ENCODE measurements at regions not wholly inside any gene's neighbourhood (a gene's known extent, or its start where the extent isn't known, plus 50 kb on each side); places are given as distances from the start of the nearest gene placed in this dataset.

DNA sequence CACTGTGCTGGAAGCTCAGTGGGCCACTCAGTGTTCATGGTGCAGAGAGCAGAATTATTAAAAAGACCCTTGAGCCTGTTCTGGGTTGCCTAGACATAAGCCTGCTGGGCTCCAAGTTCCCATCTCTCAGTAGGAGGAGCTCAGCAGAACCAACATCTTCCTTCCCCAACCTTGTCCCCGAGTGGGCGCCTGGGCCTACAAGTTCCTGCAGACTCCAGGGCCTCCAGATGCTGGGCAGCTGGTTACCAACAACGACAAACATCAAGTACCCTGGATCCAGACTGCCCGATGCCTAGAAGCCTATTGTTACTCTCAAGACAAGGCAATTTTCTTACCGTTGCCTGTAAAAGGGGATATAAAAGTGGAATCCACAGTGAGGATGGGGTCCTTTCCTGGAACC is 214.2 kb downstream of the HAUS1 start:
- no peak for DNase-seq
- H3K4me3 ChIP-seq (ENCODE audit: low read length) = no peak overlapping the region
- H3K9me3 ChIP-seq (replicated peaks; ENCODE audit: control insufficient read depth, low read depth, low read length) = no peaks in the 10 kb centered on the region
- 100% methylated on average over 2 of the region's 5 CpGs for WGBS (ENCODE audit: insufficient coverage)
- H3K4me1 ChIP-seq (ENCODE audit: control insufficient read depth, insufficient read depth, low read length) = no peaks in the 10 kb centered on the region
- no peak overlapping the region for H3K27ac ChIP-seq (ENCODE audit: low read length)
- peaks cover 4% of the 10 kb centered on the region for H3K27me3 ChIP-seq (ENCODE audit: control insufficient read depth, insufficient read depth, low read length)
- H3K36me3 ChIP-seq (ENCODE audit: control insufficient read depth, insufficient read depth, low read length) = no peaks in the 10 kb centered on the region

DNA sequence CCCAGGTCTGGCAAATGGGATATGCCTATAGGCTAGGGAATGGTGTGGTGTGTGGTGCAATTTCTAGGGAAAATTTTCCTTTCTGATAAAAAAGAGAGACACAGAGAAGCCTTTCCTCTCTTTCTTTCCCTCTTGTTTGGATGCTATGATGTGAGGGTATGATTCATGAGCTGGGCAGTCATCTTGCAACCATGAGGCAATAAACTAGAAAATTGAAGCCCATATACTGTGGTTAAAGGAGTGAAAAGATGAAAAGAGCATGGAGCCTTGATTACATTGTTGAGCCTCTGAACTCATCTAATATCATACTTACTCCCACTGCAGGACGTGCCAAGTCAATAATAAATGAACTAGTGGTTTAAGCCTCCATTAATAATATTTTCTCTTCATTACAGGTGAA is 215.6 kb downstream of the HAUS1 start:
- H3K27ac ChIP-seq (ENCODE audit: low read length) = no peak overlapping the region
- no peaks in the 10 kb centered on the region for H3K36me3 ChIP-seq (ENCODE audit: control insufficient read depth, insufficient read depth, low read length)
- no peak for DNase-seq
- peaks cover 4% of the 10 kb centered on the region for H3K27me3 ChIP-seq (ENCODE audit: control insufficient read depth, insufficient read depth, low read length)
- no peak overlapping the region for H3K4me3 ChIP-seq (ENCODE audit: low read length)
- no CpG with 5 or more reads among the region's 1 CpG for WGBS (ENCODE audit: insufficient coverage)
- peaks cover 2% of the 10 kb centered on the region for H3K4me1 ChIP-seq (ENCODE audit: control insufficient read depth, insufficient read depth, low read length)
- no peaks in the 10 kb centered on the region for H3K9me3 ChIP-seq (replicated peaks; ENCODE audit: control insufficient read depth, low read depth, low read length)

DNA sequence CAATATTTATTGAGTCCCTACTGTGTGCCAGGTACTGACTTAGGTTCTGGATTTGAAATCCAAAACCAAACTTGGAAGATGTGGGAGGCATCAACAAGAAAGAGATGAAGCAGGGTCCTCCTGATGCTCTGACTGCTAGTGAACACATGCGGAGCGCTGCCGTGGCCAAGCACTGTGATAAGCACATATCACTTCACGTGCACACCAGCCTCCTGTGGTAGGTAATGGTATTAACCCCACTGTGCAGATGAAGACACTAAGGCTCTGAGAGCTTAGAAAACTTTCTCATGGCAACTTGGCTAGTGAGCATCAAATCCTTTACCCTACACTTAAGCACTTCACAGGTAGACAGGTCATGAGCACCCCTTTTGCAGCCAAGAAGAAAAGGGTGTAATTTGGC is 216.1 kb downstream of the HAUS1 start:
- H3K4me3 ChIP-seq (ENCODE audit: low read length) = no peak overlapping the region
- no peak overlapping the region for H3K27ac ChIP-seq (ENCODE audit: low read length)
- H3K9me3 ChIP-seq (replicated peaks; ENCODE audit: control insufficient read depth, low read depth, low read length) = no peaks in the 10 kb centered on the region
- DNase-seq = no peak
- peaks cover 2% of the 10 kb centered on the region for H3K4me1 ChIP-seq (ENCODE audit: control insufficient read depth, insufficient read depth, low read length)
- H3K27me3 ChIP-seq (ENCODE audit: control insufficient read depth, insufficient read depth, low read length) = peaks cover 4% of the 10 kb centered on the region
- 94% methylated on average over 3 of the region's 4 CpGs for WGBS (ENCODE audit: insufficient coverage)
- no peaks in the 10 kb centered on the region for H3K36me3 ChIP-seq (ENCODE audit: control insufficient read depth, insufficient read depth, low read length)

DNA sequence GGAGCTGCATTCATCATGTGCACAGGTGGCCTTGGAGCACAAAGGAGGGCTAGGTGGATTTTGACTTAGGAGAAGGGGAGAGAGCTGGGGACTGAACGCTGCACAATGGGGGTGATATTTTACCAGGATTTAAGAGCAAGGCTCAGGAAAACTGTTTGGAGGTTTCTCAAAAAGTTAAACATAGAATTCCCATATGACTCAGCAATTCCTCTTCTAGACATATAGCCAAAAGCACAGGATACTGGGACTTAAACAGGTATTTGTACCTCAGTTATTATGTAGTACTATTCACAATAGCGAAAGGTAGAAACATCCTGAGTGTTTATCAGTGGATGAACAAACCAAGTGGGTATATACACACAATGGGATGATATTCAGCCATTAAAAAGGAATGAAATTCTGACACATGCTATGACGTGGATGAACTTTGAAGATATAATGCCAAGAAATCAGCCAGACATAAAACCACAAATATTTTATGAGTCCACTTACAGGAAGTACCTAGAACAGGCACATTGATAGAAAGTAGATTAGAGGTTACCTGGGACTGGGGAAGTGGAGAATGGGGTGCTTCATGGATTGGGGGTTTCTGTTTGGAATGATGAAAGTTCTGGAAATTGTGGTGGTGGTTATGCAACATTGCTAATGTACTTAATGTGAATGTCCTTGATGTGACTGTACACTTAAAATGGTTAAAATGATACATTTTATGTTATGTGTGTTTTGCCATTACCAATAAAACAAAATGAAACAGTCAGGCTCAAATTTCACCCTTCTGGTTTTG is 216.9 kb downstream of the HAUS1 start:
- Histone ChIP-seq H3K27ac (ENCODE audit: low read length) (no peak overlapping the region), H3K36me3 (ENCODE audit: control insufficient read depth, insufficient read depth, low read length) (no peaks in the 10 kb centered on the region), H3K9me3 (replicated peaks; ENCODE audit: control insufficient read depth, low read depth, low read length) (no peaks in the 10 kb centered on the region), H3K4me1 (ENCODE audit: control insufficient read depth, insufficient read depth, low read length) (peaks cover 2% of the 10 kb centered on the region), H3K4me3 (ENCODE audit: low read length) (no peak overlapping the region), H3K27me3 (ENCODE audit: control insufficient read depth, insufficient read depth, low read length) (peaks cover 4% of the 10 kb centered on the region)
- no CpG with 5 or more reads among the region's 3 CpGs for WGBS (ENCODE audit: insufficient coverage)
- DNase-seq = no peak

DNA sequence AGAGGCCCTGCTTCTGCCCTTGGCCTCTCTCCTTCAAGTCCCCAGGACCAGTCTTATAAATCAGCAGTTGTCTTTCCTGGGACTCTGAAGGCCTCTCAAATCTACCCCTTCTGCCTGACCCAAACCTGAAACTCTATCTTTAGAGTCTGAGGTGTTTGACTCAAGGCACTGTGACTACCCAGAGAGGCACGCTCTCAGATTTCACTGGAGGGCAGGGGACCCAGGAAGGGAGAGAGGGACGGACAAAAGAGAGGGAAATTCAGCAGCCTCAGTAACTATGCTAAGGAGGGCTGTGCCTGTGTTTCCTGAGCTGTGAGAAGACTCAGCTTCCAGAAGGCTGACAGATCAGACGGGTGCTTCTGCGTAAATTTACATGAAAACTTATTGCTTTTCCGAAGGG is 217.8 kb downstream of the HAUS1 start:
- H3K27me3 ChIP-seq (ENCODE audit: control insufficient read depth, insufficient read depth, low read length) = peaks cover 4% of the 10 kb centered on the region
- no peak overlapping the region for H3K27ac ChIP-seq (ENCODE audit: low read length)
- WGBS (ENCODE audit: insufficient coverage) = 18% methylated on average over 2 of the region's 5 CpGs
- H3K4me3 ChIP-seq (ENCODE audit: low read length) = no peak overlapping the region
- H3K4me1 ChIP-seq (ENCODE audit: control insufficient read depth, insufficient read depth, low read length) = peaks cover 2% of the 10 kb centered on the region
- H3K9me3 ChIP-seq (replicated peaks; ENCODE audit: control insufficient read depth, low read depth, low read length) = no peaks in the 10 kb centered on the region
- H3K36me3 ChIP-seq (ENCODE audit: control insufficient read depth, insufficient read depth, low read length) = no peaks in the 10 kb centered on the region
- no peak for DNase-seq

DNA sequence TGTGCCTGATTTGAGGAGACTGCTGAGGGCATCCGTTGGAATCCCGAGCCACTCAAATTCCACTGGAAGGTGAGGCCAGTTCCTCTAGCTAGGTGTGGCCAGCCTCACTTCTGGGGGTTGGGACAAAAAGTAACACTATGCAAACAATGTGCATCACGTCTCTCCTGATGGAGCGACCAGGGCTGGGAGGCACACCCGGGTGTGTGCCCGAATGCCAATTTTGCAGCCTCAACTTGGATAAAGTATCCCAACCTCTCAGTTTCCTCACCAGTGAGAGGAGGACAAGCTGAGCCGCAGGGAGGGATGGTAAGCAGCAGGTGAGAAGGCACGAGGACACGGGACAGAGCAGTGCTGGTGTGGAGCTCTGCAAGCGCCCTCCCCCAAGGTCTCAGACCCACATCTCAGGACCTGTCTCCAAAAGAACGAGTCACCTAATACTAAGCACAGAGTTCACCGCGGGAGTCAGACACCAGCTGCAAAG is 218.3 kb downstream of the HAUS1 start:
- 44% methylated on average over 5 of the region's 13 CpGs for WGBS (ENCODE audit: insufficient coverage)
- H3K4me1 ChIP-seq (ENCODE audit: control insufficient read depth, insufficient read depth, low read length) = peaks cover 2% of the 10 kb centered on the region
- DNase-seq = no peak

DNA sequence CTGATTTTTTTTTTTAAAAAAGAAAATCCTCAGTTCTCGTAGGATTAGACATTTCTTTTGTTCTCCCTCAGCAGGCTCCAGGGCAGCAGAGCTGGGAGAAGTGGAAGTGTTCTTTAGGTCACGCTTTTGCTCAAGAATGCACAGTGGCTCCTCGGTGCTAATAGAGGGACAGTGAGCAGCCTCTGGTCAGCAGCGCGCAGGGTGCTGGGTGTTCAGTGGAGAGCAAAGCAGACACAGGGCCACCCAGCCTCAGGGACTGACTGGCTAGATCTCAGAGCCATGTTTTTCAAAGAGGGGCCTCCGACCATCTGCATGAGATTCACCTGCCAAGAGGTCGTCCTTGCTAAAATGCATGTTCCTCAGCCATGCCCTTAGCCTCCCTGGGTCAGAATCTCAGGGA is 218.8 kb downstream of the HAUS1 start:
- H3K9me3 ChIP-seq (replicated peaks; ENCODE audit: control insufficient read depth, low read depth, low read length) = no peaks in the 10 kb centered on the region
- peaks cover 2% of the 10 kb centered on the region for H3K4me1 ChIP-seq (ENCODE audit: control insufficient read depth, insufficient read depth, low read length)
- H3K27ac ChIP-seq (ENCODE audit: low read length) = no peak overlapping the region
- 62% methylated on average over 6 of the region's 7 CpGs for WGBS (ENCODE audit: insufficient coverage)
- H3K4me3 ChIP-seq (ENCODE audit: low read length) = no peak overlapping the region
- DNase-seq = no peak
- H3K27me3 ChIP-seq (ENCODE audit: control insufficient read depth, insufficient read depth, low read length) = peaks cover 4% of the 10 kb centered on the region
- no peaks in the 10 kb centered on the region for H3K36me3 ChIP-seq (ENCODE audit: control insufficient read depth, insufficient read depth, low read length)

More for the DNA sequence above, 218.3 kb downstream of the HAUS1 start:
- no peaks in the 10 kb centered on the region for H3K36me3 ChIP-seq (ENCODE audit: control insufficient read depth, insufficient read depth, low read length)
- H3K27me3 ChIP-seq (ENCODE audit: control insufficient read depth, insufficient read depth, low read length) = peaks cover 4% of the 10 kb centered on the region
- H3K27ac ChIP-seq (ENCODE audit: low read length) = no peak overlapping the region
- H3K4me3 ChIP-seq (ENCODE audit: low read length) = no peak overlapping the region
- no peaks in the 10 kb centered on the region for H3K9me3 ChIP-seq (replicated peaks; ENCODE audit: control insufficient read depth, low read depth, low read length)

DNA sequence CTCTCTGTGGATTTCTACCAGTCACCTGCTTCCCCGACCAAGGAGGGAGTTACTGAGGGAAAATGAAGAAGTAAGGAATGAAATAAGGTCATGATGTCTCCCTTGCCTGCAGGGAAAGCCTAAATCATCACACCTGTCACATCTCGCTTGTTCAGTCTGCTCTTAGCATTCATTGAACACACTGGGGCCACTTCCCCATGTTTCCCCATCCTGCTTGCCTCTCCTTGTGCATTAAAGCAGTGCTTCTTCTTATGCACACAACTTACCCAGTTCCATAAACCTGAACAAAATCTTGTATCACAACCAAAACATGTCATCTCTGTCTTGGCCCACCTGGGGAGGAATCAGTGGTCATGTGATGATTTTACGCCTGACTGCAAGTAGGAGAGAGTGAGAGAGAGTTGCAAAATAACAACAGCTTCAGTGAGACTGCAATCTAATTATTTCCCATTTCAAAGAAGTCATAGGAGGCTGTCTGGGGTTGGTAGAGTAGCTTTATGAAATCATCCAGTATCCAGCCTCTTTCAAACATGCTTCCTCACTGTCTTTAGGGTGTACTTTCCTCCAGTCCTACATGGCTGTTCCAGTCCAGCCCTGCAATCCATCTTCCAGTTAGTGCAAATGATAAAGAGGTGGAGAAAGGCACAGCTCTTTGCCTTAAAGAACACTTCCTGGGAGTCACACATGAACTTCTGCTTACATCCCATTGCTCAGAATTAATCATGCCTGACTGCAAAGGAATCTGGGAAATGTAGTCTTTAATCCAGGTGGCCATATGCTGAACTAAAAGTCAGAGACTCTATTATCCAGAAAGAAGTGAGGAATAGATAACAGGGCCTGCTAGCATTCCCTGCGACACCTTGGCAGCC is 220.1 kb downstream of the HAUS1 start:
- WGBS (ENCODE audit: insufficient coverage) = 92% methylated on average over 2 of the region's 4 CpGs
- peaks cover 2% of the 10 kb centered on the region for H3K4me1 ChIP-seq (ENCODE audit: control insufficient read depth, insufficient read depth, low read length)
- H3K4me3 ChIP-seq (ENCODE audit: low read length) = no peak overlapping the region
- H3K9me3 ChIP-seq (replicated peaks; ENCODE audit: control insufficient read depth, low read depth, low read length) = no peaks in the 10 kb centered on the region
- no peaks in the 10 kb centered on the region for H3K36me3 ChIP-seq (ENCODE audit: control insufficient read depth, insufficient read depth, low read length)
- H3K27ac ChIP-seq (ENCODE audit: low read length) = no peak overlapping the region
- peak; percentile 61 for DNase-seq
- no peaks in the 10 kb centered on the region for H3K27me3 ChIP-seq (ENCODE audit: control insufficient read depth, insufficient read depth, low read length)

DNA sequence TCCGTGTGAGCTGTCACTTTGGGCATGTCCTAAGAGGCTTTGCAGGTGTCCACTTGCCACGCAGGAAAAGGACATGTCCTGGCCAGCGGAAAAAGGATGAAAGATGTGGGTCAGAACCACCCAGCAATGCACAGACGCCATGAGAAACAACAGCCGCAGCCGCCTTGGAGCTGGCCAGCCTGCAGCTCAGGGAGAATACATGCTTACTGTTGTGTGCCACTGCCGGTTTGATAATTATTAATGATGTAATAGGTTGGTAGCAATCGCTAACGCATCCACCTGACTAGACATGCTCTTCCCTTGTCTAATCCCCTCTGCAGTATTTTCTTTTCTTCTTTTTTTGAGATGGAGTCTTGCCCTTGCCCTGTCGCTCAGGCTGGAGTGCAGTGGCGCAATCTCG is 221.7 kb downstream of the HAUS1 start:
- WGBS (ENCODE audit: insufficient coverage) = 77% methylated on average over 9 of the region's 12 CpGs
- no peak for DNase-seq
- no peak overlapping the region for H3K4me3 ChIP-seq (ENCODE audit: low read length)
- no peaks in the 10 kb centered on the region for H3K27me3 ChIP-seq (ENCODE audit: control insufficient read depth, insufficient read depth, low read length)
- H3K9me3 ChIP-seq (replicated peaks; ENCODE audit: control insufficient read depth, low read depth, low read length) = no peaks in the 10 kb centered on the region
- no peaks in the 10 kb centered on the region for H3K36me3 ChIP-seq (ENCODE audit: control insufficient read depth, insufficient read depth, low read length)
- no peak overlapping the region for H3K27ac ChIP-seq (ENCODE audit: low read length)
- peaks cover 2% of the 10 kb centered on the region for H3K4me1 ChIP-seq (ENCODE audit: control insufficient read depth, insufficient read depth, low read length)

DNA sequence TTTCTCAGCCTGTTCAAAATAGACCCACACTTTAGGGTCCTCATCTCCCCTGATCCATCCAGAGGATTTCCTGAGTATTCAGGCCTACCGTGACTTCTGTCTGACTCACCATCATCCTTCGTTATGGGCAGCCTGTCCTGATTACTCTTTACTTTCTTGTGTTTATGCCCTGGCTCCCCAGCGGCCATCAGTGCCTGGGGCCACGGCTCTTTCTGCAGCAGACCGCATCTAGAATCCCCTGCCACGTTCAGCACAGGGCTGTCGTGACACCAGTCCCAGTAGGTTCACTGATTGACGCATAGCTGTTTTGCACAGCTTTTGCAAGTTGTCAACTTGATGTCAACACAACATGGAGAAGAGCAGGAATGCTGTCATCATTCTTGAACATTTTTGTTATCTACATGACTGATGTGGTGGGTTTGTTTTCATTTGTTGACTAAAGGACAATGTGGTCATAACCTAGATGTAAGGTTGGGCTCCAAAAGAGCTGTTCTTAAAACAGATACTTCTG is 225.6 kb downstream of the HAUS1 start:
- H3K27me3 ChIP-seq (ENCODE audit: control insufficient read depth, insufficient read depth, low read length) = peaks cover 9% of the 10 kb centered on the region
- H3K36me3 ChIP-seq (ENCODE audit: control insufficient read depth, insufficient read depth, low read length) = no peaks in the 10 kb centered on the region
- peaks cover 9% of the 10 kb centered on the region for H3K4me1 ChIP-seq (ENCODE audit: control insufficient read depth, insufficient read depth, low read length)
- H3K27ac ChIP-seq (ENCODE audit: low read length) = no peak overlapping the region
- no peak for DNase-seq
- H3K4me3 ChIP-seq (ENCODE audit: low read length) = no peak overlapping the region
- 78% methylated on average over 8 of the region's 8 CpGs for WGBS (ENCODE audit: insufficient coverage)
- no peaks in the 10 kb centered on the region for H3K9me3 ChIP-seq (replicated peaks; ENCODE audit: control insufficient read depth, low read depth, low read length)

All from muscle of leg (tissue), 3 donors.